ENCODE measurements at regions not wholly inside any gene's neighbourhood (a gene's known extent, or its start where the extent isn't known, plus 50 kb on each side); places are given as distances from the start of the nearest gene placed in this dataset.

DNA sequence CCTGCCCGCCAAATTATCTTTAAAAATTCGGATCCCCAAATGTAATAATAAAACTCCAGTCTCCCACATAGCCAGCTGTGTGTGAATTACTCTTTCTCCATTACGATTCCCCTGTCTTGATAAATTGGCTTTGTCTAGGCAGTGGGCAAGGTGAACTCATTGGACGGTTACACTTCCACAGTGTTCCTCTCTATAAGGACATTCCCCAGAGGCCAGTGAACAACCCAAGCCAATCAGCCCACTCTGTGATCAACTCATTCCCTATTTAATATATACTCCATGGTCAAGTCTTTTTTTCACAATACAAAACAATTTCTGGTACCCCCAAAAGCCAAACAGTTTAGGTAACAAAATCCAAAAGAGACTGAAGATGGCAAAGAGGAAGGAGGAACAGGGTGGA is 90.5 kb upstream of the DAZL start:
- no peak overlapping the region for H3K4me3 Mint-ChIP-seq
- H3K4me1 Mint-ChIP-seq (ENCODE audit: unreplicated experiment), result peaks cover 12% of the 10 kb centered on the region
- TF ChIP-seq CTCF (conservative IDR thresholded peaks at IDR 0.05), result no peak
- H3K36me3 Mint-ChIP-seq, result no peaks in the 10 kb centered on the region
- H3K9me3 Mint-ChIP-seq, result no peaks in the 10 kb centered on the region
- DNase-seq (ENCODE audit: extremely low spot score, unreplicated experiment), result no peak
- peak overlapping the region; percentile 3 for H3K27ac Mint-ChIP-seq
- H3K27me3 Mint-ChIP-seq, result no peaks in the 10 kb centered on the region

- no peak overlapping the region for H3K27ac Mint-ChIP-seq
- TF ChIP-seq CTCF (conservative IDR thresholded peaks at IDR 0.05), result no peak
These were observed 92.4 kb upstream of the DAZL start for GRCh38 chr3:16697443-16698147.

DNA sequence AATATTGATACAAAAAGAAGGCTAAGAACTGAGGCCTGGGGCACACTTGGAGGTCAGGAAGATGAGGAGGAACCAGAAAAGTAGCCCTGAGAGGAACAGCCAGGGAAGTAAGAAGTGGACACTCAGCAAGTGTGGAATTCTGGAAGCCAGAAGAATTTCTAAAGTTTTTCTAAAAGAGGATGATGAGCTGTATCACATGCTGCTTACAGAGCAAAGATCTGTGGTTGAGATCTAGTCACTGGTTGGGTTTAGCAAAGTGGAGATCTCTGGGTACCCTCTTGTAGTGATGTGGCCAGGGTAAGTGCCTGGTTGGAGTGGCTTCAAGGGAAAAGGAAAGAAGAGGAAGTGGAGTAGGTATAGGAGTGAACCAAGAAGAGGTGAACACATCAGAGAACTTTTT is 95.4 kb upstream of the DAZL start:
- H3K27ac Mint-ChIP-seq, result no peak overlapping the region
- TF ChIP-seq CTCF (conservative IDR thresholded peaks at IDR 0.05), result no peak
- H3K4me1 Mint-ChIP-seq (ENCODE audit: unreplicated experiment), result peaks cover 4% of the 10 kb centered on the region
- H3K27me3 Mint-ChIP-seq, result no peaks in the 10 kb centered on the region
- H3K4me3 Mint-ChIP-seq, result no peak overlapping the region
- no peaks in the 10 kb centered on the region for H3K36me3 Mint-ChIP-seq
- H3K9me3 Mint-ChIP-seq, result no peaks in the 10 kb centered on the region
- no peak for DNase-seq (ENCODE audit: extremely low spot score, unreplicated experiment)

More at GRCh38 chr3:16697443-16698147, 92.4 kb upstream of the DAZL start:
- no peak for DNase-seq (ENCODE audit: extremely low spot score, unreplicated experiment)
- Mint-ChIP-seq H3K4me1 (ENCODE audit: unreplicated experiment) (peaks cover 12% of the 10 kb centered on the region), H3K4me3 (no peak overlapping the region), H3K36me3 (no peaks in the 10 kb centered on the region), H3K9me3 (no peaks in the 10 kb centered on the region), H3K27me3 (no peaks in the 10 kb centered on the region)

- Mint-ChIP-seq H3K4me3 (no peak overlapping the region), H3K27ac (no peak overlapping the region), H3K36me3 (no peaks in the 10 kb centered on the region)
These were observed 99.7 kb upstream of the DAZL start for GRCh38 chr3:16704941-16705340.

DNA sequence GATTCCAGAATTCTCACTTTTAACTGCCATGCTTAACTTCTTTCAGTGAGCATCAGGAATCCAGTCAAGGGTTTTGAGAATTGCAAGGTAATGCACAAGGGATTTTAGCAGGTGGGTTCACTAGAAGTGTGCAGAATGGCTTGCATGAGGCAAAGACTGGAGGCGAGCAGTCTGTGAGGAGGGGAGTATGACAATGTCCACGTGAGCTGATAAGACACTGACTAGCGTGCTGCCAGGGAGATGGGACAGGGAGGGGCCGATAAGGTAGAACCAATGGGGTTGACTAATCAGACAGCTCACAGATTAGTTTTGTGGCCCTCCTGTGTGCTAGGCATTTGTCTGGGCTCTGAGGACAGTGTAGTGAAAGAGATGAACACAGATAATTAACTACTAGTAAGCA is 102.0 kb upstream of the DAZL start:
- no peaks in the 10 kb centered on the region for H3K4me1 Mint-ChIP-seq (ENCODE audit: unreplicated experiment)
- H3K9me3 Mint-ChIP-seq, result no peaks in the 10 kb centered on the region
- no peak overlapping the region for H3K27ac Mint-ChIP-seq
- no peak for TF ChIP-seq CTCF (conservative IDR thresholded peaks at IDR 0.05)
- no peaks in the 10 kb centered on the region for H3K36me3 Mint-ChIP-seq
- DNase-seq (ENCODE audit: extremely low spot score, unreplicated experiment), result no peak
- H3K27me3 Mint-ChIP-seq, result no peaks in the 10 kb centered on the region
- no peak overlapping the region for H3K4me3 Mint-ChIP-seq

More at GRCh38 chr3:16704941-16705340, 99.7 kb upstream of the DAZL start:
- Mint-ChIP-seq H3K9me3 (no peaks in the 10 kb centered on the region), H3K4me1 (ENCODE audit: unreplicated experiment) (no peaks in the 10 kb centered on the region), H3K27me3 (no peaks in the 10 kb centered on the region)
- no peak for DNase-seq (ENCODE audit: extremely low spot score, unreplicated experiment)
- TF ChIP-seq CTCF (conservative IDR thresholded peaks at IDR 0.05), result no peak

Measured in type B pancreatic cell (in vitro differentiated cells).